IgD-negative memory B cell (primary cell): ENCODE measurements at regions not wholly inside any gene's neighbourhood (a gene's known extent, or its start where the extent isn't known, plus 50 kb on each side); places are given as distances from the start of the nearest gene placed in this dataset.

Experiments
- H3K27ac Mint-ChIP-seq, 3 donors: one replicate each; pipeline ENCODE4 v1.8.0; 2020 to 2022; ENCODE audit warnings: mild to moderate bottlenecking in 3 of 3, mixed read lengths in 3 of 3, moderate library complexity in 1 of 3
- H3K27me3 Mint-ChIP-seq: one replicate; pipeline ENCODE4 v1.8.0; 2021; ENCODE audit warnings: mixed read lengths
- H3K36me3 Mint-ChIP-seq: one replicate; pipeline ENCODE4 v1.8.0; 2020; ENCODE audit warnings: mild to moderate bottlenecking, mixed read lengths
- H3K4me1 Mint-ChIP-seq, 3 donors: one replicate each; pipeline ENCODE4 v1.8.0; 2020 to 2022; ENCODE audit warnings: mixed read lengths in 3 of 3, mild to moderate bottlenecking in 1 of 3
- H3K4me3 Mint-ChIP-seq, 4 donors: one replicate each; pipeline ENCODE4 v1.8.0; 2020 to 2022; ENCODE audit warnings: mild to moderate bottlenecking in 4 of 4, mixed read lengths in 4 of 4, moderate library complexity in 3 of 4
- H3K9me3 Mint-ChIP-seq, 3 donors: one replicate each; pipeline ENCODE4 v1.8.0; 2020 to 2021; ENCODE audit warnings: mixed read lengths in 3 of 3, mild to moderate bottlenecking in 1 of 3

DNA sequence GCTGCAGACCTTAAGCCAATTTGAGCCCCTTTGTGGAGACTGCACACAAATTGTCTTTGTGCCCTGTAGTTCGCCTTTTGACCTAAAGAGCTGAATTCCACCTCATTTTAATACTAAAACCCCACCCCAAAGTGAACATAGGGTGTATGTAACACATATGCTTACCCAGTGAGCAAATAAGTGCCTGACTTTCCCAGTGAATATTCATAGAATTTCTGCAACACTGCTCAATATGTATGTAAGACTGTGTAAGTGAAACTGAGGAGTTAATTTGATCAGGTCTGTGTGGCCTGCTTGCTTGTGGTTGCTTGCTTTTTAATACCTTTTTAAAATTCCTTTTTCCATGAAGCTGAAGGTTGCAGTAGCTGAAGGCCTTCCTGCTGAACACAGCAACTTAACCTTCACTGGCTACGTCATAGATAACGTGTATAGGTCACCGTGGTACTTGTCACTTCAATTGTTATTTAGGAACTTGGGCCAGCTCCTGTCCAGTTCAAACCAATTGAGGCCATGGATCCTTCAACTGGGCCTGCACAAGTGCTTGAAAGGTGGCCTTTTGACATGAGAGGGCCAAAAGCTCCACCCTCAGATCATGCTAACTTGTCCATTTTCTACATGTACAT is 131.7 kb upstream of the BTBD3 start:
- H3K4me3 Mint-ChIP-seq: no peak overlapping the region
- H3K27ac Mint-ChIP-seq: no peak overlapping the region
- H3K9me3 Mint-ChIP-seq: peaks cover 2 to 4% (median 3%) of the 10 kb centered on the region in 3 donors
- H3K4me1 Mint-ChIP-seq: no peaks in the 10 kb centered on the region
- no peaks in the 10 kb centered on the region for H3K27me3 Mint-ChIP-seq
- H3K36me3 Mint-ChIP-seq: no peaks in the 10 kb centered on the region

DNA sequence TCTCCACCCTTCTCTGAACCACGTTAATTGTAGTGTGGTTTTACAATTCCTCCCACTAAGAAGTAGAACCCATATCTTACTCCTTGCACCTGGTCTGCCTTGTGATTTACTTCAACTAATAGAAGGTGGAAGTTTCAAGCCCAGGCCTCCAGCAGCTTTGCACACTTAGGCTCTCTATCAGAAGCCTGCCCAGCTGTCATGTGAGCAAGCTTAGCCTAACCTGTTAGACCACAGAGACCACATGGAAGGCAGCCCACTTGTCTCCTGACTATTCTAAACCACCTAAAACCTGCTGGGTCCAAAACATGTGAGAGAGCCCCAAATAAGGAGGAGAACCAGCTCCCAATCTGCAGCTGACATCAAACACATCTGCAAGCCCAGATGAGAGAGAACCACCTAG is 127.6 kb upstream of the BTBD3 start:
- no peaks in the 10 kb centered on the region for H3K36me3 Mint-ChIP-seq
- H3K27ac Mint-ChIP-seq: no peak overlapping the region
- H3K27me3 Mint-ChIP-seq: no peaks in the 10 kb centered on the region
- no peak overlapping the region for H3K4me3 Mint-ChIP-seq
- H3K9me3 Mint-ChIP-seq: peaks cover 4 to 12% (median 6%) of the 10 kb centered on the region in 3 donors
- H3K4me1 Mint-ChIP-seq: no peaks in the 10 kb centered on the region

DNA sequence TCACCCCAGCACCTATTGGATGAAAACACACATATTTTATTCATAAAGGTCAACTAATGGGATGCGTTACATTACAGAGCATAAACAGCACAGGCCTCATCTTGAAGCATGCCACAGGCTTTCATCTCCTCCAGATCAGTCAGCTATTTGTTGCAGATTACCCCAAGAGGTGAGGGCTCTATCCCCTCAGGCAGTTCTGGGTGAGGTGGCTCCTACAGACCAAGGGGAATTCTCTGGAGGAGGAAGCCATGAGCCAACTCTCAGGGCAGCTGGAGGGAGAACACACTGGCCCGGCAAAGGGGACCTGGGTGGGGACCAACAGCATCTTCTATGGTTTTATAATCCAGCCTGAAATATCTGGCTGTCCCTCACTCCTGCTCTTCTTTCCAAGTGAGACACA is 126.4 kb upstream of the BTBD3 start:
- Mint-ChIP-seq H3K27me3 (no peaks in the 10 kb centered on the region), H3K9me3 (peaks cover 4 to 12% (median 8%) of the 10 kb centered on the region in 3 donors), H3K36me3 (no peaks in the 10 kb centered on the region)

DNA sequence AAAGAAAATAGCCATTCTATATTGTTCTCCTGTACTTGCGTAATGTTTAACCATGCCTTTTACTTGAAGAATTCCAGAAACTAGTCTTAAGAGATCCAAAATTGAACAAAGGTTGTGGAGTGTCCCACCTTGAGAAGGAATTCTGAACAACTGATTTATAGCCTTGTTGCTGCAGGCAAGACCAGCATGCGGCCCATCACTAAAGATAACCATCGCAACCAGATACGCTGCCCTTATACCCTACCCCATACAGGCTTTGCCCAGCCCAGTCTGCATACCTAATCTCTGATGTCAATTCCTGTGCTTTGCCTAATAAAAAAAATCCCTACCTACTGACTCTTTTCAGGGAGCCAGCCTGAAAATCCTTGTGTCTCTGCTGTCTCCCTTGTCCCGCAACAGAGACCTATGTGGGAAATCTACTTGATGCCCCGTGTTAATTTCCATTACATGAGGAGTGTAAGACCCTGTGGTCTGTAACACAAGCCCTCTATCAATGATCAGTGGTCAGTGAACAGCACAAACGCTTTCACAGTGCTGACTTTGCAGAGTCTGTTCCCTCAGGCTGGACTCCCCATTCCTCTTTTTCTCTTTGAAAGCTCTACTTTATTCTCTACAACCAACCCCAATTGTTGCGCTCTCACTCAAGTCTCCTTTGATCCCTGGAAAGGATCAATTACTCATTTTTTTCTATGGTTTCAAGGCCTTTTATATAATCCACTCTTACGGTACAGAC is 125.7 kb upstream of the BTBD3 start:
- Mint-ChIP-seq H3K9me3 (peaks cover 4 to 12% (median 8%) of the 10 kb centered on the region in 3 donors), H3K27me3 (no peaks in the 10 kb centered on the region), H3K4me3 (no peak overlapping the region), H3K27ac (no peak overlapping the region), H3K4me1 (no peaks in the 10 kb centered on the region), H3K36me3 (peaks cover under 1% of the 10 kb centered on the region)

More for the DNA sequence above, 126.4 kb upstream of the BTBD3 start:
- Mint-ChIP-seq H3K4me1 (no peaks in the 10 kb centered on the region), H3K4me3 (no peak overlapping the region), H3K27ac (no peak overlapping the region)

DNA sequence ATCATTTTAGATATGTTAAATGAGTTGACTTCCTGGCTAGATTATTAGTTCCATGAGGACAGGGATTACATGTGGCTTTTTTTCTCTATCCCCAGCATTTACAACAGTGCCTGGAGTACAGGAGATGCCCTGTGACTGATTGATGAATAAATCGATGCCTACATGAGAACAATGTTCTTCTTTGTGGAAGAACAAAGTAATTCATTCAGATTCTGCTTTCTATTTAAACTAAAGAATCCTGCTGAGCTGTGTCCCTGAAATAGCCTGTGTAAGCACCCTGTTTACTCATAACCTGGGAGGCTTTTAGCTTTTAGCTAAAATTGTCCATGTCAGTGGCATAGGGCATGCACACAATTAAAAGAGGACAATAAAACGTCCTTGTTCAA is 125.1 kb upstream of the BTBD3 start:
- Mint-ChIP-seq H3K27ac (no peak overlapping the region), H3K27me3 (no peaks in the 10 kb centered on the region), H3K9me3 (peaks cover 4 to 12% (median 8%) of the 10 kb centered on the region in 3 donors)

DNA sequence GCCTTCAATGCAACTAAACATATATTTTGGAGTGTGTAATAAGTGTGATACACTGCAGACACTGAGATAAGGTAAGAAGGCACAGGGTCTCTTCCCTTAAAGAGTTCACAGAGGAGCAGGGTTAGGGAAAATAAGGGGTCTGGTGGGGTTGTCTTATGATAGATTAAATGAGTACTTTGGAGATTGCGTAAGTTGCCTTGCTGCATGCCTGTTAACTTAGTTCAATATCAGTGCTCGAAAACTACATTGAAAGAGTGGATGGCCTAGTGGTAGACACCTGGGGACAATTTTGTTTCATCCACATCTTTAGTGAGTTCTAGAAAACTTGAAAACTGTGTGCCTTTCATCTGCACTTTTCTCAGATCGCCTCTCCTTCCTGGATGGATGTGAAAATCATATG is 123.2 kb upstream of the BTBD3 start:
- Mint-ChIP-seq H3K4me1 (no peaks in the 10 kb centered on the region), H3K4me3 (no peak overlapping the region), H3K27me3 (no peaks in the 10 kb centered on the region), H3K36me3 (peaks cover 1% of the 10 kb centered on the region), H3K27ac (no peak overlapping the region), H3K9me3 (peaks cover 4 to 11% (median 6%) of the 10 kb centered on the region in 3 donors)

More for the DNA sequence above, 125.1 kb upstream of the BTBD3 start:
- H3K4me3 Mint-ChIP-seq: no peak overlapping the region
- H3K36me3 Mint-ChIP-seq: peaks cover 1% of the 10 kb centered on the region
- H3K4me1 Mint-ChIP-seq: no peaks in the 10 kb centered on the region

DNA sequence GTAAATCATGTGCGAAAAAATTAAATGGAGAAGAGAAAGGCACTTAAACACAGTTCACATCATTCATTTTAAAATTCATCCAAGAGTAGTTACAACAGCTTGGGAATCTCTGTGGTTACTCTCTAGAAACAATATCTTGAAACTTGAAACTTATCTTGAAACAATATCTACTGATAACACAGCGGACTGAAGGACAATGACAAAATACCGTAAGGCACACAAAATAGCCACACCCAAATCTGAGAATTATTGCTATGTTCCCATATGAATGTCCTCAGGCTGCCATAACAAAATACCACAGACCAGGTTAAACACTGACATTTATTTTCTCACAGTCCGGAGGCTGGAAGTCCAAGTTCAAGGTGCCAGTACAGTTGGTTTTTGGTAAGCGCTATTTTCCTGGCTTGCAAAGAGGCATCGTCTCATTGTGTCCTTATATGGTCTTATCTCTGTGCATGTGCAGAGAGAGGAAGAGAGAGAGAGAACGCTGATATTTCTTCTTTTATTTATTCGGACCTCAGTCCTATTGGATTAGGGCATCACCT is 122.5 kb upstream of the BTBD3 start:
- peaks cover 1% of the 10 kb centered on the region for H3K36me3 Mint-ChIP-seq
- no peak overlapping the region for H3K27ac Mint-ChIP-seq
- no peaks in the 10 kb centered on the region for H3K27me3 Mint-ChIP-seq
- no peaks in the 10 kb centered on the region for H3K4me1 Mint-ChIP-seq
- H3K9me3 Mint-ChIP-seq: peaks cover 3 to 16% (median 6%) of the 10 kb centered on the region in 3 donors
- no peak overlapping the region for H3K4me3 Mint-ChIP-seq

DNA sequence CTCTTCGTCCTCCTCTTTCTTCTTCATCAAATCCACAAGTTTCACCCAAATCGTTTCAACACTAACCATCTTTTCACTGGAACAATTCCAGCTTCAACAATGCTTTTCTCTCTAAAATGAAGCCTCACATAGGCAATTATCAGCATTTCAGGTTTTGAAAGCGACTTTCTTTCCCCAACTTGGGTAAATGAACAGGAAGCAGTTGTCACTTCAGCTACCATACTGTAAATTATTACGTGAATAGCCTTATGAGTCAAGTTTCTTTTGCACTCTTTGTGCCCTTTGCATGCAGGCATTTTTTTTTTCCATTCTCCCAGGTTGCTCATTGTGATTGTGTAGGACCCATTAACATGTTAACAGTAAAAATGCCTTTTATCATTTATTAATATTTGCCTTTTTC is 121.7 kb upstream of the BTBD3 start:
- H3K36me3 Mint-ChIP-seq: peaks cover 1% of the 10 kb centered on the region
- H3K9me3 Mint-ChIP-seq: peaks cover 3 to 16% (median 6%) of the 10 kb centered on the region in 3 donors
- no peak overlapping the region for H3K4me3 Mint-ChIP-seq
- no peak overlapping the region for H3K27ac Mint-ChIP-seq
- no peaks in the 10 kb centered on the region for H3K4me1 Mint-ChIP-seq
- no peaks in the 10 kb centered on the region for H3K27me3 Mint-ChIP-seq

DNA sequence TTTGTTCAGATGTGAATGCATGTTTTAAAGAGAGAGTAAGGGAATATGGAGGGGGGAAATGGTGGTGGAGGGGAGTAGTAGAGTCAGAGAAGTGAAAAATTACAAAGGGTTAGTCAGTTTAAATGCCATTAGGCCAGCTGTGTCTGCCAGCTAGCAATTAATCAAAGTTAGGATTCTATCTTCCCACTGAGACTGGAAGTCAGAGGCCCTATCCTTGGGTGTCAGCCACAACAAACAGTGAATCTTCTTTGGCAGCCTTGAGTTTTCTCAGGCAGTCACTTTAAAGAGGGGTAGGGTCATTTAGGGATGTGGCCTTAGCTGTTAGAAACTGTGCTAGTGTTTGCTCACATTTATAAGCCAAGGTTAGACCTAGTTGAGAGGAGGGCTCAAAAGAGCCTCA is 120.5 kb upstream of the BTBD3 start:
- Mint-ChIP-seq H3K36me3 (peaks cover 1% of the 10 kb centered on the region), H3K4me1 (no peaks in the 10 kb centered on the region), H3K27me3 (no peaks in the 10 kb centered on the region), H3K27ac (no peak overlapping the region), H3K9me3 (peaks cover 3 to 9% (median 6%) of the 10 kb centered on the region in 3 donors), H3K4me3 (no peak overlapping the region)

DNA sequence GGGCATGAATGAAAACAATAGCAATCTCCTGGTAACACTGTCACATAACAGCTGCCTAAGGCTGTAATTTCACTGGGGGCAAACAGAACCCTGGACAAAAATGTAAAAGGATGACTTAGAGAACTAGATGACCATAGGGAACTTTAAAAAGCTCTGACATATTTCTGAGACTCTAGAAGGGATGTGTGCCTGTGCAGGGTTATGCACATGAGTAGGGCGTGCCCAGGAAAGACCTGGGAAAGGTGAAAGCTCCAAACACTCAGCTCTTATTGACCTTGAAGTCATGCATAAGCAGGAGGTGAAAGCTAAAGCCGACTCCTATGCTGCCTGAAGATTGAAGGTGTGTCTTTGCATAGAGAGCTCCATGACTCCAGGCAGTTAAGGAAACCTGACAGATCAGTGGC is 118.4 kb upstream of the BTBD3 start:
- H3K4me3 Mint-ChIP-seq: no peak overlapping the region
- H3K9me3 Mint-ChIP-seq: peaks cover 3 to 11% (median 4%) of the 10 kb centered on the region in 3 donors
- H3K27me3 Mint-ChIP-seq: no peaks in the 10 kb centered on the region
- no peak overlapping the region for H3K27ac Mint-ChIP-seq
- no peaks in the 10 kb centered on the region for H3K4me1 Mint-ChIP-seq
- H3K36me3 Mint-ChIP-seq: peaks cover 1% of the 10 kb centered on the region

DNA sequence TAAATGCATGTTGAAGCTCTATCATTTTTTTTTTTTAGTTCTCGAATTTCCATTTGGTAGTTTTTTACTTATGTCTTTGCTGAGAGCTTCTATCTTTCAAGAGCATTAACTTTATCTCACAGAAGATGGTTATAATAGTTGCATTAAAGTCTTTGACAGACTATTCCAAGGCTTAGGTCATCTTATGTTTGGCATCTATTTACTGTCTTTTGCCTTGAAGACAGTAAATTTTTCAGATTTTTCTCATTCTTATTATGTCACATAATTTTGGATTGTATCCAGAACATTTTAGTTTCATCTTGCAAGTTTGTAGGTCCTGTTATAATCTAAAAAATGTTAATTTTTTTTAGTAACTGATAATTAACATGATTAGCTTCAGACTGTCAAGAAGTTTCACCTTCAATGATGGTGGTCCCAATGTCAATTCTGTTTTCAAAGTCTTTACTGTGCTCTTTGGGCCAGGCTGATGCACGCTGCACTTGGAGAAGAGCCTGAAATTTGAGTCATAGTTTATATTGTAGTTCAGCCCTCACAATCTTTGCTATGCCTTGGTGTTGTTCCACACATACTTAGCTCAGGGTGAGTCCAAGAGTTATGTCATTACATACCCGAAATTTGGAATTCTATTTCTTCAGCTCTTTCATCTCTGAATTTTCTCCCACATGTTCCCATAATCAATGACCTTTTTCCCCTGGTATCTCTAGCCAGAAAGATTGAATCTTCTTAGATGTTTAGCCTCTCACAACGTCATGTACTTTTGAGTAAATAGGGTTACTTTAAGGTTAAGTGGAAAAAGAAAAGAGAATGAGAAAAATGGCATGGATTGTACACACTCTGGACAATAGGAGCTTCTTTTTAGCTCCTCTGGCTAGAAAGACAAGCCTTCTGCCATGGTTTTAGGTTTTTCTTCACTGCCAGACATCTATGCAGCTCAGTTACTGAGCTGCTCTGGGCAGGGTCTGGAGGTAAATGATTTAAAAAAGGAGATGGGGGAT is 110.3 kb upstream of the BTBD3 start:
- no peaks in the 10 kb centered on the region for H3K36me3 Mint-ChIP-seq
- no peak overlapping the region for H3K27ac Mint-ChIP-seq
- no peak overlapping the region for H3K4me3 Mint-ChIP-seq
- peaks cover 6 to 14% (median 6%) of the 10 kb centered on the region in 3 donors for H3K9me3 Mint-ChIP-seq
- peaks cover 0 to 2% (median 0%) of the 10 kb centered on the region in 3 donors for H3K4me1 Mint-ChIP-seq
- no peaks in the 10 kb centered on the region for H3K27me3 Mint-ChIP-seq

DNA sequence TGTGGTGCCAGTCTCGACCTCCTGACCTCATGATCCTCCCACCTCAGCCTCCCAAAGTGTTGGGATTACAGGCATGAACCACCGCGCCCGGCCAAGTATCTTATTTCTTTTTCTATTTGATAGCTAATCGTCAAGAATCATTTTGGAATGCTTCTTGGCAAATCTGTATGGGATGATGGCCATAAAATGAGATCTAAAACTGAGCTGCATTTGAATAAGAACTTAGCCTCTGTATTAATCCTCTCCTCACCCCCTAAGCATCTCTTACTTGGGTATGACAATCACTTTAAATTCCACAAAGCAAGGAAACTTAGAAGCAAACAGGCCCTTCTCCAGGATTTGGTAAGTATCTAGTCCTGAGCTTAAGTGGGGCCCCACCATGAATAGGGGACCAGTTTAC is 108.9 kb upstream of the BTBD3 start:
- no peaks in the 10 kb centered on the region for H3K36me3 Mint-ChIP-seq
- H3K4me1 Mint-ChIP-seq: peaks cover 0 to 2% (median 0%) of the 10 kb centered on the region in 3 donors
- H3K9me3 Mint-ChIP-seq: peaks cover 6 to 10% (median 8%) of the 10 kb centered on the region in 3 donors
- H3K27ac Mint-ChIP-seq: no peak overlapping the region
- H3K4me3 Mint-ChIP-seq: no peak overlapping the region
- H3K27me3 Mint-ChIP-seq: no peaks in the 10 kb centered on the region

DNA sequence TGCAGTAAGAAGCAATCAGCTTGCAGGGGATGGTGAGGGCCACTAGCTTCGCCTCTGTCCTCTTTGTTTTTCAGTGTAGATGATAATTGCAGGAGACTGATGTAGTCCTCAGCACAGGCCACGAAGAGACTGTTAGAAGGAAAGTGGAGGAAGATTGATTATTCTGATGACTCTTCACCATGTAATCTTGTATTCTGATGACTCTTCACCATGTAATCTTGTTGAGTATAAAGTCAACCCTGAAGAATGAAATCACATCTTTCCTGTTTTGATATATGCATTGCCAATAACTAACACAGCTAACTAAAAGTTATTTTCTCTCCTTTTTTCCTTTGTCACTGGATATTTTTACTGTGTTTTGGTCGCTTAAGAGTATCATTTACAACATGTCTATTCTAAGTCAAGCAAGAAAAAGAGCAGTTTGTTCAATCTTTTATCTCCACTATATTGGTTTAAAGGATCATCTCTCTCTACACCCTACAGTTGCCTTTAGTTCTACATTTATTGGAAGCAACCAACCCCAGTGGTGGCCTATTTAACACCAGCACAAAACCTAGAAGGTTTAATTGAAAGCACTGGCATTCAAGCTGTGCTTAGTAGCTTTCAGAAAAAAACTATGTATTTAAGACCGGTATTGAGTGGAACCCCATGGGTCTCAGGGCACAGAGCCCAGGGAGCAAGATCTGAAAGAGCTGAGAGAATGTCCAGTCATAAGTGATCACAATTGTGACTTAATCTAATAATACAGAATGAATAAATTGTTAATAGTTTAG is 107.2 kb upstream of the BTBD3 start:
- peaks cover 0 to 2% (median 0%) of the 10 kb centered on the region in 3 donors for H3K4me1 Mint-ChIP-seq
- H3K4me3 Mint-ChIP-seq: no peak overlapping the region
- H3K9me3 Mint-ChIP-seq: peaks cover 6 to 12% (median 8%) of the 10 kb centered on the region in 3 donors
- no peak overlapping the region for H3K27ac Mint-ChIP-seq
- no peaks in the 10 kb centered on the region for H3K27me3 Mint-ChIP-seq
- H3K36me3 Mint-ChIP-seq: no peaks in the 10 kb centered on the region
